Cardiac muscle cell (in vitro differentiated cells and primary cell): ENCODE measurements at regions not wholly inside any gene's neighbourhood (a gene's known extent, or its start where the extent isn't known, plus 50 kb on each side); places are given as distances from the start of the nearest gene placed in this dataset.
"Not testable (repeated sequence)": the region's sequence is repeated elsewhere in the genome, so short reads cannot be mapped to it uniquely, and the experiment has no call there.

Experiments
- DNase-seq, 2 donors: peaks; one replicate each; pipeline versions ENCODE4 v3.0.0 to v3.0.0-alpha.2; 2010 to 2017; ENCODE audit warnings: low read depth in 1 of 2, low spot score in 1 of 2
- H3K27ac ChIP-seq: fragments of 200-600 bp; sonication (generic); 2 replicates; pipeline ENCODE4 v1.5.1; 2016
- H3K27me3 ChIP-seq: fragments of 200-600 bp; sonication (generic); 2 replicates; pipeline ENCODE4 v1.6.0; 2016; ENCODE audit warnings: control low read depth
- H3K36me3 ChIP-seq: fragments of 200-600 bp; sonication (generic); 2 replicates; pipeline ENCODE4 v1.5.1; 2016; ENCODE audit warnings: control low read depth
- H3K4me1 ChIP-seq: fragments of 200-600 bp; sonication (generic); 2 replicates; pipeline ENCODE4 v1.8.1; 2017; ENCODE audit warnings: low read depth, mild to moderate bottlenecking, mixed run types
- H3K4me3 ChIP-seq: fragments of 200-600 bp; sonication (generic); 2 replicates; pipeline ENCODE4 v1.5.1; 2016; ENCODE audit warnings: mild to moderate bottlenecking
- H3K9me3 ChIP-seq: fragments of 200-600 bp; sonication (generic); 2 replicates; pipeline ENCODE4 v1.5.1; 2017; ENCODE audit warnings: low read depth, mild to moderate bottlenecking, control low read depth
- TF ChIP-seq, protein P1 (sequence below): IDR thresholded peaks from 2 replicates; pipeline ENCODE4 v1.5.1; 2012; ENCODE audit warnings: low read depth, mild to moderate bottlenecking, low read length

DNA sequence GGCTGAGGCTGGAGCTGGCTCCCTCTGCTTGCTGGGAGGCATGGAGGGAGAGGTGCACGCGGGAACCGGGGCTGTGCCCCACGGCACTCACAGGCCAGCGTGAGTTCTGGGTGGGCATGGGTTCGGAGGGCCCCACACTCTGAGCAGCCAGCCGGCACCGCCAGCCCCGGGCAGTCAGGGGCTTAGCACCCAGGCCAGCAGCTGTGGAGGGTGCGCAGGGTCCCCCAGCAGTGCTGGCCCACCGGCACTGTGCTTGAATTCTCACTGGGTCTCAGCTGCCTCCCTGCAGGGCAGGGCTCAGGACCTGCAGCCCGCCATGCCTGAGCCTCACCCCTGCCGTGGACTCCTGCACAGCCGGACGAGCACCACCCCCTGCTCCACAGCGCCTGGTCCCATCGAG lies 164.9 kb upstream of the PLD5 start:
- TF ChIP-seq, protein P1, sequence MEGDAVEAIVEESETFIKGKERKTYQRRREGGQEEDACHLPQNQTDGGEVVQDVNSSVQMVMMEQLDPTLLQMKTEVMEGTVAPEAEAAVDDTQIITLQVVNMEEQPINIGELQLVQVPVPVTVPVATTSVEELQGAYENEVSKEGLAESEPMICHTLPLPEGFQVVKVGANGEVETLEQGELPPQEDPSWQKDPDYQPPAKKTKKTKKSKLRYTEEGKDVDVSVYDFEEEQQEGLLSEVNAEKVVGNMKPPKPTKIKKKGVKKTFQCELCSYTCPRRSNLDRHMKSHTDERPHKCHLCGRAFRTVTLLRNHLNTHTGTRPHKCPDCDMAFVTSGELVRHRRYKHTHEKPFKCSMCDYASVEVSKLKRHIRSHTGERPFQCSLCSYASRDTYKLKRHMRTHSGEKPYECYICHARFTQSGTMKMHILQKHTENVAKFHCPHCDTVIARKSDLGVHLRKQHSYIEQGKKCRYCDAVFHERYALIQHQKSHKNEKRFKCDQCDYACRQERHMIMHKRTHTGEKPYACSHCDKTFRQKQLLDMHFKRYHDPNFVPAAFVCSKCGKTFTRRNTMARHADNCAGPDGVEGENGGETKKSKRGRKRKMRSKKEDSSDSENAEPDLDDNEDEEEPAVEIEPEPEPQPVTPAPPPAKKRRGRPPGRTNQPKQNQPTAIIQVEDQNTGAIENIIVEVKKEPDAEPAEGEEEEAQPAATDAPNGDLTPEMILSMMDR, result no peak

DNA sequence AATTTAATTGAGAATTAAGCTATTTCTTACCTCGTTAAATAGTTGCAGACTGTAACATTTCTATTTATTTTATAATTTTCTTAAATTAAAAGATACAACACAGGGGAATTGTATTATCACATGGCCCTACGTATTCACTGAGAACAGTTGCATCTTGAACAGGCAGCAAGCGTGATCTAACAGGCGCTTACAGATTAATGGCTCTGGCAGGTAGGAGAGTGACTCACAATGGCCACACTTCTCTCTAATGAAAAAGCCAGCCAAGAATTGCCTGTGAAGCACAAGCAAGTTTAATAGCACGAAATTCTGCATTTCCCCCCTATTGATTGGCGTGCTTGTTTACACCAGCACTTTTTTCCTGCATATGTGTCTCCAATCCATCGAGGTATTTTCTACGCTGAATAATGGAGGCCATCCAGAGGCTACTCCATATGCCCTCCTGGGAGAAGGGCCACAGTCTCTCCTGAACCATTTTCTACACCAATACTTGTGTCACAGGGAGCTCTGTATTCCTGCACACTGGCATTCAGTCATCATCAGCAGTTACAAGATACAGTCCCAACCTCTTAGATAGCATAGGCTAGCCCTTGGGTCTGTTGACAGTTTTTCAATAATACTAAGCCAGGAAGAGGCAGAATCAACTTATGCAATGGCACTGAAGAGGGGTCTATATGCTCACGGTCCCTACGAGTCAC lies 150.6 kb upstream of the PLD5 start:
- Histone ChIP-seq H3K9me3 (no peaks in the 10 kb centered on the region), H3K36me3 (no peaks in the 10 kb centered on the region), H3K27me3 (no peaks in the 10 kb centered on the region), H3K27ac (no peak overlapping the region), H3K4me1 (peaks cover 5% of the 10 kb centered on the region), H3K4me3 (no peak overlapping the region)
- TF ChIP-seq, protein P1, result no peak
- no peak for DNase-seq

More for the DNA sequence above, 164.9 kb upstream of the PLD5 start:
- DNase-seq, result no peak
- H3K4me3 ChIP-seq, result no peak overlapping the region
- no peaks in the 10 kb centered on the region for H3K36me3 ChIP-seq
- no peaks in the 10 kb centered on the region for H3K4me1 ChIP-seq
- H3K27me3 ChIP-seq, result no peaks in the 10 kb centered on the region
- H3K9me3 ChIP-seq, result no peaks in the 10 kb centered on the region
- no peak overlapping the region for H3K27ac ChIP-seq

DNA sequence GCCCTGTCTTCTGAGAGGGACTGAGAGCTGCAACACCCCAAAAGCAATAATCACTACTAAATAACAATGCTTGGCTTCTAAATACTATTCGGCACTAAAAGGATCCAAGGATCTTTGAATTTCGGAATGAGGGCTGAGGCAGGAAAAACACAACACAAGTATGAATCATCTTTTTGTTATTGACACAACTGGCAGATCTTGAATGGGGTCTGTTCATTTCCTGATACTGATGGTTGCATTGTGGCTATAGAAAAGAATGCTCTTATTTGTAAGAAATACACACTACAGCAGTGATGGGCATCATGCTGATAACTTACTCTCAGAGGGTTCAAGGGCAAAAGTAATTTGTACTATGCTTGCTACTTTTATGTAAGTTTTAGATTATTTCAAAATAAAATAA lies 149.2 kb upstream of the PLD5 start:
- no peaks in the 10 kb centered on the region for H3K36me3 ChIP-seq
- H3K4me1 ChIP-seq, result peaks cover 8% of the 10 kb centered on the region
- H3K4me3 ChIP-seq, result no peak overlapping the region
- H3K27me3 ChIP-seq, result no peaks in the 10 kb centered on the region
- TF ChIP-seq, protein P1, result no peak
- H3K9me3 ChIP-seq, result no peaks in the 10 kb centered on the region
- no peak overlapping the region for H3K27ac ChIP-seq
- no peak for DNase-seq

DNA sequence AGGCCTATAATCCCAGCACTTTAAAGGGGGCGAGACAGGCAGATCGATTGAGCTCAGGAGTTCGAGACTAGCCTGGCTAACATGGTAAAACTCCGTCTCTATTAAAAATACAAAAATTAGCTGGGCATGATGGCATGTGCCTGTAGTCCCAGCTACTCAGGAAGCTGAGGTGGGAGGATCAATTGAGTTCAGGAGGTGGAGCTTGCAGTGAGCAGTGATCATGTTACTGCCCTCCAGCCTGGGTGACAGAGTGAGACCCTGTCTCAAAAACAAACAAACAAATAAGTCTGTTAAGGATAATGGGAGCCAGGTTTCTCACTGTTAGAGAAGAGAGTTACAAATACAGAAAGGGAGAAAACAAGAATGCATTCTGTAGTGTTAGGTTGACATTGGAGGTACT lies 148.7 kb upstream of the PLD5 start:
- H3K27ac ChIP-seq, H3K4me1 ChIP-seq, H3K36me3 ChIP-seq, H3K9me3 ChIP-seq, DNase-seq, H3K27me3 ChIP-seq, H3K4me3 ChIP-seq: not testable (repeated sequence)

DNA sequence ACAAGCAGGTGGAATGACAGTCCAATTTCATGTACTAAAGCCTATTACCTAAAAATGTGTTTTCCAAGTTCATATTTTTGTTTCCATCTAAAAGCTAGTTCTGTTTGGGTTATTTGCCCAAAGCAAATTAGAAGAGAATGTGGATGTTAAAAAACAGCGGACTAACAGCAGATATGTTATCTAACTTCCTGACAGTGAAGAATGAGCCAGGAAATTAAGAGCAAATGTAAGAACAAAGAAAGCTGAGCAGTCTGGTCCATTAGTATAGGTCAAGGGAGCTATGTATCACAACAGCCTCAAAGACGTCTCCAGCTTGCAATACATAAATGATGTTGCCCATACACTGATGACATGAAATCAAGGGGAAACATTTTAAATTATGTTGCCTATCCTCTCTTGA lies 145.5 kb upstream of the PLD5 start:
- TF ChIP-seq, protein P1, result no peak
- Histone ChIP-seq H3K27ac (no peak overlapping the region), H3K9me3 (no peaks in the 10 kb centered on the region), H3K36me3 (no peaks in the 10 kb centered on the region), H3K27me3 (no peaks in the 10 kb centered on the region), H3K4me1 (peaks cover 8% of the 10 kb centered on the region), H3K4me3 (no peak overlapping the region)
- no peak for DNase-seq

DNA sequence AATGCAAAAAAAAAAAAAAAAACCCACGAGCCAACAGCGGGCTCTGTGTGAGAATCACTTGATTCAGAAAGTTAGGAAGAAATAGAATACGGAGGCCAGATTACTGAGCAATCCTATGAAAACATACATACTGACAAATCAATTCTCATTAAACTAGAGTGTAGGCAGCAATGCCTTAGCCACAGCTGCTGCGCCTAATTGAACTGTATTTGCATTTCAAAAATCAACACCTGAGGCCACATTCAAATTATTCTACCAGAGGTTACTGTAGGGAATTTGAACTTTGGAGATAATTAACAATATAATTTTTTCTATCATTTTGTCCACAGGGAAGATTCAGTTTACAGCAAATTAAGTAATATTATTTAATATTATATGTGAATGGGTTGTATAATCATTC lies 138.4 kb upstream of the PLD5 start:
- TF ChIP-seq, protein P1, result no peak
- H3K36me3 ChIP-seq, result no peaks in the 10 kb centered on the region
- no peaks in the 10 kb centered on the region for H3K9me3 ChIP-seq
- H3K27me3 ChIP-seq, result no peaks in the 10 kb centered on the region
- H3K27ac ChIP-seq, result no peak overlapping the region
- H3K4me3 ChIP-seq, result no peak overlapping the region
- H3K4me1 ChIP-seq, result no peaks in the 10 kb centered on the region
- DNase-seq, result no peak

DNA sequence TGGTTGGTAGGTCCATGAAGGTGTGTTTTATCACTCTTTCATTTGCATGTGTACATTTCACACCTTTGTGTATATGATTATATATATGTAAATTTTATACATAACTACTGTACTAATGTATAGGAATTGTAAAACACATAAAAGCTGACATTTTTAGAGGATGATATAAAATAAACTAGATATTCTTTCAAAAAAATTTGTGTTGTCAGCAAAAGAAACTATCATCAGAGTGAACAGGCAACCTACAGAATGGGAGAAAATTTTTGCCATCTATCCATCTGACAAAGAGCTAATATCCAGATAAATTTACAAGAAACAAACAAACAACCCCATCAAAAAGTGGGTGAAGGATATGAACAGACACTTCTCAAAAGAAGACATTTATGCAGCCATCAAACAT lies 129.3 kb upstream of the PLD5 start:
- H3K36me3 ChIP-seq, H3K4me1 ChIP-seq, H3K4me3 ChIP-seq: not testable (repeated sequence)

More for the DNA sequence above, 129.3 kb upstream of the PLD5 start:
- not testable (repeated sequence) for H3K27ac ChIP-seq, H3K9me3 ChIP-seq, H3K27me3 ChIP-seq, DNase-seq
